K562 (cell line): ENCODE measurements at regions not wholly inside any gene's neighbourhood (a gene's known extent, or its start where the extent isn't known, plus 50 kb on each side); places are given as distances from the start of the nearest gene placed in this dataset.

Source experiments
- ATAC-seq: fragments of 200-7000 bp; cut with Tn5 transposase; 3 replicates; pipeline ENCODE4 v1.9.1; 2020; ENCODE audit warnings: moderate library complexity
- BruUV-seq: library from RNA; stranded (reverse); fragments of 400-500 nt; replicated peaks from 2 replicates; lab custom pipeline; 2021; lab: Mats Ljungman, UMichigan
- CTCF ChIA-PET: fragments of 300-600 bp; formaldehyde crosslinking; extraction: SDS; loops from one replicate; lab custom pipeline; 2021; ENCODE audit warnings: low intra/inter-chr PET ratio; lab: Yijun Ruan, JAX
- POLR2A ChIA-PET: fragments of 300-600, 350-650 bp; sonication (Branson Sonifier 250); formaldehyde crosslinking; extraction: SDS; loops from one replicate; lab custom pipeline; 2021; ENCODE audit warnings: antibody characterized with exemption, inconsistent platforms; lab: Yijun Ruan, JAX
- DNase-seq, 4 experiments: peaks; one replicate each; pipeline versions ENCODE4 v3.0.0 to v3.0.0-alpha.2; 2011 to 2018; ENCODE audit warnings: low spot score in 3 of 4, mixed read lengths in 3 of 4; ENCODE audit errors: extremely low read depth in 1 of 4
- FAIRE-seq: peaks from 2 replicates; lab custom pipeline; 2011; peaks lifted over from hg19 to GRCh38; lab: Jason Lieb, UNC
- H2AFZ ChIP-seq: 2 replicates; pipeline ENCODE4 v1.6.0; 2011; ENCODE audit warnings: low read depth, low read length, control low read depth, inconsistent platforms
- H3K27ac ChIP-seq: fragments of 200-600 bp; 3 replicates; pipeline ENCODE4 v1.8.0; 2011; ENCODE audit warnings: low read depth, mild to moderate bottlenecking, control low read depth, inconsistent platforms, low read length, moderate library complexity, mixed read lengths; ENCODE audit errors: extremely low read depth
- H3K27me3 ChIP-seq, 2 experiments: fragments of 300-600 bp in 1 of 2; 2 replicates in 1 of 2; 3 replicates in 1 of 2; pipeline versions ENCODE4 v1.6.0 to v1.8.0; 2011; ENCODE audit warnings: inconsistent platforms in 2 of 2, low read length in 2 of 2, mild to moderate bottlenecking in 1 of 2, mixed read lengths in 1 of 2, moderate library complexity in 1 of 2; ENCODE audit not compliant: control insufficient read depth in 2 of 2, insufficient read depth in 2 of 2
- H3K36me3 ChIP-seq: fragments of 300-600 bp; 3 replicates; pipeline ENCODE4 v1.8.0; 2011; ENCODE audit warnings: mild to moderate bottlenecking, low read length, inconsistent platforms; ENCODE audit not compliant: control insufficient read depth, insufficient read depth
- H3K4me1 ChIP-seq, 2 experiments: fragments of 200-600 bp in 1 of 2; replicated peaks in 1 of 2; 2 replicates in 1 of 2; 3 replicates in 1 of 2; pipeline versions ENCODE4 v1.5.1 to v1.8.0; 2011; ENCODE audit warnings: inconsistent platforms in 2 of 2, low read length in 2 of 2, mild to moderate bottlenecking in 1 of 2, mixed read lengths in 1 of 2, moderate library complexity in 1 of 2; ENCODE audit not compliant: control insufficient read depth in 2 of 2, insufficient read depth in 2 of 2
- H3K4me2 ChIP-seq: 2 replicates; pipeline ENCODE4 v1.6.1; 2011; ENCODE audit warnings: low read length, control low read depth, inconsistent platforms, mixed read lengths; ENCODE audit not compliant: insufficient read depth
- H3K4me3 ChIP-seq: fragments of 200-600 bp; sonication (generic), shearing (Covaris generic); 2 replicates; pipeline ENCODE4 v1.5.1; 2016; ENCODE audit warnings: control low read depth, inconsistent platforms
- H3K79me2 ChIP-seq: fragments of 200-600 bp; 3 replicates; pipeline ENCODE4 v1.8.0; 2011; ENCODE audit warnings: low read length, inconsistent platforms; ENCODE audit not compliant: control insufficient read depth, insufficient read depth
- H3K9ac ChIP-seq, 2 experiments: 2 replicates each; pipeline versions ENCODE4 v1.6.0 to v1.6.1; 2011; ENCODE audit warnings: low read depth in 2 of 2, low read length in 2 of 2, control low read depth in 1 of 2, inconsistent platforms in 1 of 2, mild to moderate bottlenecking in 1 of 2, mixed read lengths in 1 of 2; ENCODE audit not compliant: insufficient read depth in 1 of 2
- H3K9me1 ChIP-seq: one replicate; pipeline ENCODE4 v1.6.0; 2011; ENCODE audit warnings: inconsistent platforms, mild to moderate bottlenecking, low read length, moderate library complexity; ENCODE audit not compliant: control insufficient read depth, insufficient read depth
- H3K9me3 ChIP-seq: replicated peaks from 2 replicates; pipeline ENCODE4 v1.5.1; 2011; ENCODE audit warnings: low read depth, low read length, inconsistent platforms; ENCODE audit not compliant: control insufficient read depth, insufficient read depth
- H4K20me1 ChIP-seq: replicated peaks from 2 replicates; pipeline ENCODE4 v1.6.1; 2011; ENCODE audit warnings: low read length, inconsistent platforms, mixed read lengths; ENCODE audit not compliant: control insufficient read depth, insufficient read depth
- BDP1 ChIP-seq: IDR thresholded peaks from 3 replicates; pipeline ENCODE4 v1.6.1; 2011; ENCODE audit not compliant: insufficient read length, insufficient read depth
- BRCA1 ChIP-seq, 2 experiments: fragments of 450-650 bp in 1 of 2; sonication (generic) in 1 of 2; formaldehyde crosslinking in 1 of 2; IDR thresholded peaks; 2 replicates each; pipeline versions ENCODE4 v1.5.0 to v1.6.1; 2017 to 2020; ENCODE audit warnings: mild to moderate bottlenecking in 1 of 2, missing genetic modification reagents in 1 of 2
- CREBBP ChIP-seq: IDR thresholded peaks from one replicate; pipeline ENCODE4 v1.6.1; 2012; ENCODE audit warnings: low read depth, mild to moderate bottlenecking, control low read depth, inconsistent platforms, low read length
- HINFP ChIP-seq: fragments of 450-650 bp; conservative IDR thresholded peaks from 2 replicates; pipeline ENCODE4 v1.6.1; 2016; ENCODE audit warnings: missing genetic modification characterization, low read depth, mild to moderate bottlenecking, control low read depth, missing compliant biosample characterization
- HMGN3 ChIP-seq: IDR thresholded peaks from 2 replicates; pipeline ENCODE4 v1.6.1; 2011; ENCODE audit warnings: borderline replicate concordance, low read depth, mild to moderate bottlenecking, mixed read lengths, low read length; ENCODE audit not compliant: insufficient read length; ENCODE audit errors: extremely low read depth
- MXI1 ChIP-seq: IDR thresholded peaks from 2 replicates; pipeline ENCODE4 v1.6.1; 2011; ENCODE audit warnings: low read depth, mild to moderate bottlenecking, improper control_type of control experiment, low read length
- MYC ChIP-seq, 2 experiments: fragments of 250-450 bp in 1 of 2; sonication (Bioruptor Pico) in 1 of 2; IDR thresholded peaks; 2 replicates each; pipeline versions ENCODE4 v1.5.1 to v1.6.1; 2012 to 2021; ENCODE audit warnings: low read depth in 2 of 2, borderline replicate concordance in 1 of 2, improper control_type of control experiment in 1 of 2, low read length in 1 of 2, mild to moderate bottlenecking in 1 of 2, moderate library complexity in 1 of 2
- SP2 ChIP-seq: IDR thresholded peaks from 2 replicates; pipeline ENCODE4 v1.6.1; 2011; ENCODE audit warnings: mild to moderate bottlenecking, low read depth, low read length, moderate library complexity; ENCODE audit not compliant: poor library complexity, severe bottlenecking; ENCODE audit errors: extremely low read depth
- SRF ChIP-seq, 2 experiments: fragments of 250-450, 450-650 bp in 1 of 2; sonication (Bioruptor Pico) in 1 of 2; sonication (generic) in 1 of 2; formaldehyde crosslinking; IDR thresholded peaks; 2 replicates each; pipeline versions ENCODE4 v1.5.0 to v1.5.1; 2020 to 2022; ENCODE audit warnings: mild to moderate bottlenecking in 1 of 2, missing genetic modification reagents in 1 of 2
- SRSF3 ChIP-seq: fragments of 200-400 bp; formaldehyde crosslinking; IDR thresholded peaks from 2 replicates; pipeline ENCODE4 v1.6.1; 2016; ENCODE audit warnings: mild to moderate bottlenecking, low read length, moderate library complexity; ENCODE audit not compliant: insufficient read depth
- ZNF174 ChIP-seq: fragments of 250-450 bp; sonication (Bioruptor Pico); IDR thresholded peaks from 2 replicates; pipeline ENCODE4 v1.4.0; 2020; ENCODE audit warnings: mild to moderate bottlenecking
- ZNF507 ChIP-seq: conservative IDR thresholded peaks from 2 replicates; pipeline ENCODE4 v1.6.1; 2017; ENCODE audit warnings: missing genetic modification characterization, missing compliant biosample characterization
- WGBS: fragments of 100-300 bp; shearing (Covaris generic); methylation state at CpG from one replicate; pipeline ENCODE4 v1.1.6; 2016; ENCODE audit warnings: low coverage, mixed read lengths; ENCODE audit not compliant: insufficient coverage; ENCODE audit errors: missing lambda C conversion rate; 5-methylcytosine and 5-hydroxymethylcytosine counted together
- in situ Hi-C: fragments of 300-500 bp; cut with MboI; formaldehyde crosslinking; loops from 4 replicates; pipeline ENCODE4 v1.15.0; 2018; ENCODE audit warnings: inconsistent platforms, mixed read lengths
- intact Hi-C: fragments of 100-400 bp; cut with micrococcal nuclease; formaldehyde crosslinking; loops from 2 replicates; pipeline ENCODE4 v1.14.2; 2022
- TF ChIP-seq, protein P1 (sequence below): fragments of 150-350 bp; IDR thresholded peaks from 2 replicates; pipeline ENCODE4 v1.6.1; 2014; ENCODE audit warnings: low read depth, mild to moderate bottlenecking, low read length, borderline replicate concordance

- TF ChIP-seq, protein P1, sequence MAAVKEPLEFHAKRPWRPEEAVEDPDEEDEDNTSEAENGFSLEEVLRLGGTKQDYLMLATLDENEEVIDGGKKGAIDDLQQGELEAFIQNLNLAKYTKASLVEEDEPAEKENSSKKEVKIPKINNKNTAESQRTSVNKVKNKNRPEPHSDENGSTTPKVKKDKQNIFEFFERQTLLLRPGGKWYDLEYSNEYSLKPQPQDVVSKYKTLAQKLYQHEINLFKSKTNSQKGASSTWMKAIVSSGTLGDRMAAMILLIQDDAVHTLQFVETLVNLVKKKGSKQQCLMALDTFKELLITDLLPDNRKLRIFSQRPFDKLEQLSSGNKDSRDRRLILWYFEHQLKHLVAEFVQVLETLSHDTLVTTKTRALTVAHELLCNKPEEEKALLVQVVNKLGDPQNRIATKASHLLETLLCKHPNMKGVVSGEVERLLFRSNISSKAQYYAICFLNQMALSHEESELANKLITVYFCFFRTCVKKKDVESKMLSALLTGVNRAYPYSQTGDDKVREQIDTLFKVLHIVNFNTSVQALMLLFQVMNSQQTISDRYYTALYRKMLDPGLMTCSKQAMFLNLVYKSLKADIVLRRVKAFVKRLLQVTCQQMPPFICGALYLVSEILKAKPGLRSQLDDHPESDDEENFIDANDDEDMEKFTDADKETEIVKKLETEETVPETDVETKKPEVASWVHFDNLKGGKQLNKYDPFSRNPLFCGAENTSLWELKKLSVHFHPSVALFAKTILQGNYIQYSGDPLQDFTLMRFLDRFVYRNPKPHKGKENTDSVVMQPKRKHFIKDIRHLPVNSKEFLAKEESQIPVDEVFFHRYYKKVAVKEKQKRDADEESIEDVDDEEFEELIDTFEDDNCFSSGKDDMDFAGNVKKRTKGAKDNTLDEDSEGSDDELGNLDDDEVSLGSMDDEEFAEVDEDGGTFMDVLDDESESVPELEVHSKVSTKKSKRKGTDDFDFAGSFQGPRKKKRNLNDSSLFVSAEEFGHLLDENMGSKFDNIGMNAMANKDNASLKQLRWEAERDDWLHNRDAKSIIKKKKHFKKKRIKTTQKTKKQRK: no peak
- TF ChIP-seq HMGN3 (no peak), CREBBP (no peak), MXI1 (no peak)
Measured at GRCh38 chr4:186813377-186814068, 89.9 kb upstream of the FAT1 start (continued).

- Histone ChIP-seq H3K9ac (no peak overlapping the region), H3K4me3 (no peak overlapping the region), H3K4me2 (no peak overlapping the region), H3K27me3 (no peaks in the 10 kb centered on the region), H3K9me3 (no peaks in the 10 kb centered on the region), H3K9me1 (no peaks in the 10 kb centered on the region), H3K4me1 (no peaks in the 10 kb centered on the region; a peak in 1 of 5 replicates), H3K27ac (no peak overlapping the region), H2AFZ (no peak overlapping the region), H3K36me3 (no peaks in the 10 kb centered on the region; the same call in 2 of the 3 replicates), H3K79me2 (no peaks in the 10 kb centered on the region), H4K20me1 (no peaks in the 10 kb centered on the region)
- in situ Hi-C loops: no loop called here
- BruUV-seq: no TSS peak
- ChIA-PET CTCF (no interaction called here), POLR2A (no interaction called here)
- ATAC-seq: no peak
- no peak for FAIRE-seq
- WGBS: 29% methylated on average over 2 of the region's 2 CpGs
- intact Hi-C loops: no loop called here
- DNase-seq: no peak
- TF ChIP-seq BDP1: no peak
- TF ChIP-seq SRF (CRISPR knock-in tag; IDR thresholded peaks at IDR 0.05): no peak
- TF ChIP-seq ZNF174: no peak
- no peak for TF ChIP-seq SRSF3
- TF ChIP-seq BRCA1 (IDR thresholded peaks at IDR 0.05): no peak
- no peak for TF ChIP-seq BRCA1 (CRISPR knock-in tag; IDR thresholded peaks at IDR 0.05)
- no peak for TF ChIP-seq SP2
- no peak for TF ChIP-seq HINFP
- no peak for TF ChIP-seq MYC (IDR thresholded peaks at IDR 0.05; ENCODE audit: low read depth, low read length)
- no peak for TF ChIP-seq MYC (CRISPR knock-in tag; IDR thresholded peaks at IDR 0.05; ENCODE audit: borderline replicate concordance, low read depth)
- no peak for TF ChIP-seq ZNF507 (tag)
Measured at GRCh38 chr4:186814535-186815070, 90.9 kb upstream of the FAT1 start.
